HG03439 (cell line): ENCODE measurements at regions not wholly inside any gene's neighbourhood (a gene's known extent, or its start where the extent isn't known, plus 50 kb on each side); places are given as distances from the start of the nearest gene placed in this dataset.

Source experiments
- ATAC-seq: cut with Tn5 transposase; IDR thresholded peaks from one replicate; pipeline ENCODE4 v1.9.1; 2021; ENCODE audit warnings: mild to moderate bottlenecking, moderate library complexity; ENCODE audit not compliant: unreplicated experiment

DNA sequence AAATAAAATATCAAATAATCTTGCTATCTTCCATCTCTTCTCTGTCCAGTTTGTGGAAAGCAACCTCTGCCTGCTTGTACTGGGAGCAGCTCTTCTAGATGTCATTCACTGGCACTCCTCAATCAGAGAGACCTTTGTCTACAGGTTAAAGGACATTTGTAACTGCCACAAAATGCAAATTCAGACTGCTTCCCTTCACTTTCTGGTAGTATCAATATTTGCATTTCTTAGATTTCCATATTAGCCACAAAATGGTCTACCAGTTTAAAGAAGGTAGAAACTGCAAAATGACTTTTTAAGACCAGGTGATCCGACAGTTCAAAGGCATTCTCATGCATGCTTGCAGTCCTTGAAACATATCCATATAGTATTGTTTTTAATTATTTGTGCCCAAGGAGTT, 51.7 kb upstream of the RCN1 start:
- ATAC-seq, result no peak

DNA sequence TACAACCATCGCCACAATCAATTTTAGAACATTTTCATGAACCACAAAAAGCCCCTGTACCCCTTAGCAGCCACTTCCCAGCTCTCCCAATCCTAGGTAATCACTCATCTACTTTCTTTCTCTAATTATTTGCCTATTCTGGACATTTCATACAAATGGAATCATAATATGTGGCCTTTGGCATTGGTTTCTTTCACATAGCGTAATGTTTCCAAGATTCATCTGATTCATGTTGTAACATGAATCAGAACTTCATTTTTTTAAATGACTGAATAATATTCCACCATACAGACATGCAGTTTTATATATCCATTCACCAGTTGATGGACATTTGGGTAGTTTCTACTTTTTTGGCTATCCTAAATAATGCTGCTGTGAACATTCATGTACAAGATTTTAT, 56.2 kb upstream of the RCN1 start:
- ATAC-seq, result no peak

DNA sequence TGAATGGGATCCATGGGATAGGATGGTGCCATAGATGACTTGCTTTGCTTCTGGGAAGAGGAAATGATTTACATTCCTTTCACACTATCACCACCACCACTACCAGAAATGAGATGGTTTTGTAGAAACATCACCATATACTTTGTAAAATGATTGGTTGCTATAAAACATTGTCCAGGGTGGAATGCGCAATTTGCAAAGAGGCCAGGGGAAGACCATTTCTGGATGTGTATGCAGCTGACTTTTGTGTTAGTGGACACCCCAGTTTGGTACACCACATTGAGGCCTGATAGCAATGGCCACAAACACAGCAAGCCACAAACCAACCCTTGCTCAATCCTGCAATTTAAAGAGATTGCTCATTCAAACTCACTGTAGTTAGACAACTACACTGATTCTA, 56.7 kb upstream of the RCN1 start:
- ATAC-seq, result no peak

DNA sequence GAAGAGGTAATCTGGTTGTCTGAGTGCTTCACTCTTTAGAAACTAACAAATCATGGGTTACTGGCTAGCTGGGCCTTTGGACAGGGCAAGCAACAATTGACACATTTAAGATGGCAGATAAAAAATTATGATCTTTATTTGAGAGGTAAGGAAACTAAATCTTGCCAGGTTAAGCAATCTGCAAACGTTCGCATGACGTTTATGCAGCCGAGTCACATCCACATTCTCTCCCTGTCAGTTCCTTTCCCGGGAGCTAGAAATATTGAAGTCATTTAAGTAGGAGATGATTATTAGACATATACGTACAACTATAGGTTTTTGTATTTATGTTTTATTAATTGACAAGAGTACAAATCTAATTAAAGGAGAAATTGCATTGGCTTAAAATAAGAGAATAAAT, 57.4 kb upstream of the RCN1 start:
- ATAC-seq, result no peak

DNA sequence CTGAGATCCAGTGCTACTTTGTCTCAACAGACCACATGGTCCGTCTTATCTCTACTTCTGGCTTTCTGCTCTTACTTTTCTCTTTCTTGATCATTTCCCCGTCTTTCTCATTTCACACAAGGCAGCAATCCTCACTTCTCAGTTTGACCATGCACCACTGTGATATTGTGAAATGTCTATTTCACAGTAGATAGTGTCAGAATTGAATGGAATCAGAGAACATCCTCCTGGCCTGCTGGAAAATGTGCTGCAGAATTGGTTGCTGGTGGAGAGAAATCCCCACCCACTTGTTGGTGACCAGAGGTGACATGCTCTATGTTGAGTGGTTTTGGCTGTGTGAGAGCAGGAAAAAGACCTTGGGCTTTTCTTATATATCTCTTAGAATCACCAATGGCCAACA, 57.8 kb upstream of the RCN1 start:
- ATAC-seq, result no peak

DNA sequence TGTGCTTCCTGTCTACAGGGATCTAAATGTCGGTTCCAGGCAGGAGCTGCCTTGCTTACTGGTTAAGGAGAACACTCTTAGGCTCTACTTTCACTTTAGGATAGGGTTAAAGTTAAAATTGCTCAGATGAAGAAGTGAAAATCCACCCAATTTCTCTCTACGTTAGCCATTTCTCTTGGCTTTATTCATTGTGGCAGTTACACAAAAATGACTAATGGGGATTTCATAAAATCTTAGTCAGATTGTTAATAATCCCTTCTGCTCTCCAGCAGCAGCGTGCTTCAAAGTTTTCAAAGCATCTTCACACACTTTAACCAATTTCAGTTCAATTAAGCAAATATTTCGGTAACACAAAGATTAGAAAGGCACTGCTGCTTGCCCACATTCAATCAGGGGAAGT, 58.4 kb upstream of the RCN1 start:
- ATAC-seq, result no peak

DNA sequence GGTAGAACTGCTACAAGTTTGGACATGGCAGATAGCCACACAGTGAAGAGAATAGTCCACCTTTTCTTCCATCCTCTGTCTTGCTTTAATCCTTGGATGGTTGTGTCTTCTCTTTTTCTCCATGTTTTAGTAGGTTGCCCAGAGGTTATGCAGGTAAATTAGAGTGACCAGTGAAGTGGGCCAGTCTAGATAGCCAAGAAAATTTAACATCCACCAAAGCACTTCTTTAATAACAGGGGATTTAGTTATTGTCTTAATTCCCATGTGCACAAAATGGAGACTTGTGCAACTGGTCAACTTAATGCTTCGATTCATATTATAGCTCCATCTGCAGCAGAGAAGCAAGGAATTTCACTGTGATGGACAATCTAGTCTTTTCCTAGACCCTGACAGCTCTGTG, 58.8 kb upstream of the RCN1 start:
- ATAC-seq, result no peak

DNA sequence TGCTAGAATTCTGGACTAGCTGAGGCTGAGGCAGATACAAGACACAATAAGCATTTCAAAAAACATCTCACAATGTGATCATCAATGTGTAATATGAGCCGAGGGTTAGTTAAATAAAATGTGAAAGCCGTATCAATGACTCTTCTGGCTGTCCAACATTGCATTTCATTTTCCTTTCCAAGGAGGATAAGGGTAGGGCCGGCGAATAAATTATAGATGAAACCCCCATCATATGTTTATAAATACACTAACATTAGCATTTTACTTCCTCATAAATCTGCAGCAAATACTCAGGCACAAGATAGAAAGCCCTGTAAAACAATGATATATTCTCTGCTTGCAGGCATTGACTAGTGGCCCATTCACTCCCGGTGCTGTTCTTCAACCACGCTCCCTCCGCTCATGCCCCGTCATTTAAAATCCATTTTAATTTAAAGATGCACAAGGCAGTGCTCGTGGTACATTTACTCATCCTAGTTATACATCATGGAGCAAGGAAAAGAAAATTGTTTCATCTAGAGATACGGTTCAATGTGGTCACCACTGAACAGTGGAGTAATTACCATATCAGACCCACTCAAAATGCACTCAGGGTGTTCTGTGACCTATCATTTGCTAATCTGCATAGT, 59.9 kb upstream of the RCN1 start:
- no peak for ATAC-seq

DNA sequence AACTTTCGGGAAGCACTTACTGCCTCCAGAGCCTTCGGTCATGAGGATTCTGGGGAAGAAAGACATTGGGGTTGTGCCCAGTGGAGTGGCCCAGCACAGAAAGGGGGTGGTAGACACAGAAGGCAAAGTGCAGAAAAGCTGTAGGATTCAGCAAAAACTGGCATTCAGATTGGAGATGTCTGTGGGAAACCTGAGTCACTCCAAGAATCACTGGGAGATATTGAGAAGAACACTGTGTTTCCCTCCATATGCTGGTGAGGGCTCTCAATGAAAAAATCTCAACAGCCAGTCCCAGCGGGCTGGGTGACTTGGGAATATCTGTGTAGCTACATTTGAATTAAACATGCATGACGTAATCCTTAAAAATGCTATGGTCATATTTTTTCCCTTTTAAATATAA, 61.2 kb upstream of the RCN1 start:
- no peak for ATAC-seq

DNA sequence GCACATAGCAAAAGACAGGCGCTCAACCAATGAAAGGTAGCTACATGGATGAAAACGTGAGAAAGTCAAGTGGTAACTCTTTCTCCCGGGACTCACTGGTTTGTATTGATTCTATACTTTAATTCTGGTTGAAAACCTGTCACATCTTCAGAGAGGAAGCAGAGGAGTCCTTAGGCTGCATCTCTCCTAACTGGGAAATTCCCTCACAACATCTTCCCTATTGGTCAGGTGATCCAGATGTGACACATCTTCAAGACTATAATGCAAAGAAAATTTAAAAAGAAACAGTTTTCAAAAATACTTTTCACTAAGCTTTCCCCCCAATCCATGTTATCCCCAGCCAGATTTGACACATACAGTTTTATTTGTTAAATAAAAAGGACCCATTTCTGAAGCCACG, 62.7 kb upstream of the RCN1 start:
- ATAC-seq, result no peak

DNA sequence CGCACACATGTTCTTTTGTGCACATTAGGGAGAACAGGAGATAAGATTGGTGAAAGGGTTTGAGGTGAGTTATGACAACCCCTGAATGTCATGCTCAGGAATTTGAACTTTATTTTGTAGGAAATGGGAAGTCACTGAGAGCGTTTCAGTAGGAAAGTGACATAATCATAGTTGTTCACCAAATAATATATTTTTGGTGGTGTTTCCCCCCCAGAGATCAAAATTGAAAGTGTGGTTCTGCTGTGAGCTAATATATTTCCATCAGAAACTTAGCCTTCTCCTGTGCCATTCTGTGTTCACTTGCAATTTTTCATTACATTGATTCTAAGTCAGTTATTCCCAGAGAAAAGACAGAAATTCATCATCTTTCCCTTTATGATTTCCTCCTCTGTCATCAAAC, 64.1 kb upstream of the RCN1 start:
- ATAC-seq, result no peak

DNA sequence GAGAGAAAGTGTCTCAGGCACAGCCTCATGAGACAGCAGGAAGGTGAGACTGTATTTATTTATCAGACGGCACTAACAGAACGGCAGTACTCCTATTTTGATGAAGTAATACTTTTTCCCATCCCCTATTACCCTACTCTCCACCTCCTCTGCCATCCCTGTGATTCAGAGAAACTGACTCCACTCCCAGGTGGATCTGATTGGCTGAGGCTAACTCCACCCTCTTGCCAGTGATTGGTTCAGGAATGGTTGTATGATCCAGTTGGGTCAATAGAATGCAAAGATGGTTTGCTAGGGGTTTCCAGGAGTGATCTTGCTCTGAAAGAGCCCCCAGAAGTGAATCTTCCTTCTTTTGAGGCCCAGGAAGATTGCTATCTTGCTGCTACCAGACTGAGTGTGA, 65.9 kb upstream of the RCN1 start:
- ATAC-seq, result no peak

DNA sequence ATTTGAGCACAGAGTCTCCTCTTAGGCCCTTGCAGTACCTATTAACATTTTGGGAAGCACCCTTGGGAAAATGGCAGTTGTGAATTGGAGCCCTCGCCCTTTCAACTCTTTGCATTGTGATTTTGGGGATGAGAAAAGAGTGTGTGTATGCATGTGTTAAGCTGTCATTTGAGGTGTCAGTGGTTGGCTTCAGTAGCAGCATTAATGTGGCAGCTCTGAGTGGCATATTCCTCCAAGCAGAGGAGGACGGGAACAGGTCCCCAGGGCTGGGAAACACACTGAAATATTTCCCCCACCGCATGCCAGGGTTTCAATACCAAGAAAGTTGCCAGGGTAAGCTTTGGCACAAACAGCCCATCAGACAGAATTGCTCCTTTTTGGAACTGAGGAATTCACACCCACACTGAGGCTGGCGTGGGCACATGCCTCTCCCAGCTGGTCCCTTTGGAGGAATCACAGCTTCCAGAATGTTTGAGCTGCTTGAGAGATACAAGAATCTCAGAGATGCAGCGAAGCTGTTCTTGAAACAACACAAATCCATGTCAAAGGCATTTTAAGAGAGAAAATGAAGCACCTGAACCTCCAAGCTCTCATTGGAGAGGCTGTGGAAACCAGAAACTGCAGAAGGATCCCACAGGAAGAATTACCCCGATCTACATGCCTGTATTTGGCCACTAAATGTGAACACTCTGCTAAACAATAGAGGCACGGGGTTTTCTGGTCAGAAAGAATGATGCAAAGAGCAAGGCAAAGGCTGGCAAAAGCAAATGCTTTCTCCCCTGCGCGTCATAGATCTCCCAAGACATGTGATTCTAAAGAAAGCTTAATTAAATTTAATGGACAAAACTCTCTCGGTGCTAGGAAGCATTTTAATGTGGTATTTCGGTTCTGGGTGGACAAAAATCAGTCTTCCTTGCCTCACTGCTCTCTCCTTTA, 67.2 kb upstream of the RCN1 start:
- no peak for ATAC-seq

DNA sequence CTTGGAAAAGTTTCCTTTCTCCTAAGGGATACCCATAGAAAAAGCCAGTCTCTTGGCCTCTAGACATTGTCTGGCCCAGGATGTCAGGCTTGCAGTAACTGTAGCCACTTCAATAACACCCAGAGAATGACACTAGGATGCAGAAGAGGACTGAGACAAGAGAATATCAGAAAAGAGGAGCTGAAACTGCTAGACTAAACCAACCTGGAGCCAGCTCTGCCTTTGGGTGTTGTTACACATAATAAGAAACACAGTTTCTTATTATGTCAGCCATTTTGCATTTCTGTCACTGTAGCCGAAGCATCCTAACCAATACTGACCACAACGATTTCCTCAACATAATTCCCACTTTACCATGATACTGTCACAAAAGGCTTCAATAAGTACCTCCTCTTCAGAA, 72.2 kb upstream of the RCN1 start:
- ATAC-seq, result no peak

DNA sequence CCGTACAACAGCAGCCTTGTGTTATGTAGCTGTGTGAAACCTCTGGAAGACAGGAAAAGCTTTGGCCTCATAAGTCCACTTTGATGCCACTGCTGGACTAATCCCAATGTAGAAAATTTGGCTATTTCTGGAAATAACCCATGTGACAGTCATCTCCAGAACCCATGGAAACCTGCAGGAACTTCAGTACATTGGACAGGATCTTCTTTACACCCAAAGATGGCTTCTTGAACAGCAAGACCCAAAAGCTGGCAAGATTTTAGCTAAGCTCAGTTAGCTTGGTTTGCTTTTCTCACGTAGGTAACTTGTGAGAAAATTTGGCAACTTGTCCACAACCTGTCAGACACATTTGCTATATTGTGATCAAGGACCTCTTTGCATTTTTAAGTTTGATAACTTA, 74.8 kb upstream of the RCN1 start:
- ATAC-seq, result no peak

DNA sequence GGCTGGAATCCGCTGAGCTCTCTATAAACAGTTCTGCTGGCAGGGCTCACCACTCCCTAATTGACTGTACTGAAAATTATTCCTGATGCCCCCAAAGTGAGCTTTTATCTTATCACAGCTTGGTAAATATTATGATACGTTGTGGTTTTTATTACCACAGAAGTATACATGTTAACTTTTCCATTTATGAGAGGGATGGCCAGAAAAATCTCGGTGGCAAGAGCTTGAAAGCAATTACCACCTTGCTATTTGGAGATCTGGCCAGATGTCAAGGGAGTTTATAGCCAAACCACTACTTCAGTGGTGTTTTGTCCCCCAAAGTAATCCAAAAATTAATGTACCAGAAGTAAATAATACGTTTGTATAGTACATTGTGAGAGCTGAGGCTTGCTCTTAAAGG, 75.4 kb upstream of the RCN1 start:
- ATAC-seq, result no peak

DNA sequence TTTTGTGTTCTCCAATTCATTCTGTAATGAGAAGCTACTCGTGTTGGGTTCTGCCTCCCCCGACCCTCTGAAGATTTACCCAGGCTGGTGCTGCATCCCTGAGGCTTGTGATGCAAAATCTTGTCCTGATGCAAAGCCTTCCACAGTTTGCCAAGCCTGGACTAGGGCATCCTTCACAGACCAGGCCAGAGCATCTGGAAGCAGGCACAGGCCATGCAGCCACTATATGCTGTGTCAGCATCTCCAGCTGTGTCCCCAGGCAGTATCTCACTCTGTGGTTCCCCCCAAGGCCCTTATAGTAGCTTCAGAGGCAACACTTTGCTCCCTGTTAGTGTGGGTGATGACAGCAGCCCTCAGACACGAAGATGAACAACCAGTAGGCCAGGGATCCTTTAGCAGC, 77.3 kb upstream of the RCN1 start:
- no peak for ATAC-seq

DNA sequence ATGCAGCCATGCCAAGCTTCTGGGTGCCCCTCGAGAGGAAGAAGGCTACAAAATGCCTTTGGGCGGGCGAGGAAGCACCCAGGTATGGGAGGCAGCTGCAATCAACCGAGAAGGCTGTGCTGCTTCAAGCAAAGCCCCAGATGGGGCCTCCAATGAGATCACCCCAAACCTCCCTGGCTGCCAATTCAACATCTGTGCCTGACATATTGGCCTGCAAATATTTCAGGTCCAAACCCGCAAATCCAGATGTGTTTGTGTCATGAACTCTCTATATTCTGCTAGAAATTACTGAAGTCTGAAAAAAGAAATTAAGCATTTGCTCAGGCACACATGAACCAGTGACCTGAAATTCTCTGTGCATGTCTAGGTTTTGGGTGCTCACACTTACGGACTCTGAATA, 78.8 kb upstream of the RCN1 start:
- no peak for ATAC-seq

DNA sequence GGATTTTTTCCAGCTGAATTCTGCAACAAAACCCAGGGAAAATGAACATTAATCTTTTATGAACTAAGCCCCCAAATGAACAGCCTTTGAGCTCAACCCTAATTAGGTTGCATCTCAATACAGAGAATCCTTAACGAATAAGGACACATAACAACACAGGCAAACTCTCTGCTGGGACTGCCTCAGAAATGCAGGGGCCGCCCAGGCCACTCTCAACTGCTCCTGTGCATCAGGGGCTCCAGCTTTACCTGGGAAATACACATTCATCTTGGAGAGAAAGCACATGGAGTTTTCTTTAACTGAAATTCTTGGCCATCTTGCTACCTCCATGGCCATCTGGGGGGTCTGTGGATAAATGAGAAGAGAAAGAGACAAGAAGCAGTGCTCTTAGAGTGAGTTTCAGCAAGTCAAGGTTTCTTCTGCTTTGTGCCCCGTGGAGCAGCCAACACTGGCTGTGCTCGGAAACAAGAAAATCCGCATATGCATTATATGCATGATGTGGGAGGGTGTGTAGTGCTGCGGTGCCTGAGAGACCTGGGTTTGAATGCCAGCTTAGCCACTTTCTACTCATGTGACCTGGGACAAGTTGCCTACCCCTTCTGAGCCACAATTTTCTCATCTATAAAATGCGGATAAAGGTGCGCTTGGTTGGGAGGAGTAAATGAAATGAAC, 81.9 kb upstream of the RCN1 start:
- no peak for ATAC-seq

DNA sequence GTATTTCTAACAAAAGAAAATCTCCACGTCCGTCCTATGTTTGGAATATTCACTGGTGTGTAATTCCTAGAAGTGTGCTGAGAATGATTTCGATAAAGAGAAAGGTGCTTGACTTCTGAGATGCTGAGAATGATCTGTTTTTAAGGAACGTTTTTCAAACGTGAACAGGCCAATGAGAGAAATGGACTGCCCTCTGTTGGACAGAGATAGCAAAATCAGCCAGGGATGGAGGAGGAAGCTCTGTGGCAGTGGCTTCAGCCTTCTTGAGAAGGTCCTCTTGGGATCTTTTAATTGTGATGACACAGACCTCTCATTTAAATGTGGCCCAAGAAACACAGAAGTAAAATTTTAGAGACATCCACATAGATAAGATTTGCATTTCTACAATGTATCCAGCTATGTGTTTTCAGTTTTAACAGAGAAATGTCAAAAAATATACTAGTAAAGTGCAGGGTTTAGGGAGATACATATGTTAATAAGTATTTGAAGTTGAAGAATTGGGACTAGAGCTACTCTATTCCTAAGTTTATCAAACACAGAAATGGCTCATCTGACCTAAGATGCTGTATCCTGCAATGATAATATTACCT, 84.0 kb upstream of the RCN1 start:
- peak; percentile 69 for ATAC-seq

DNA sequence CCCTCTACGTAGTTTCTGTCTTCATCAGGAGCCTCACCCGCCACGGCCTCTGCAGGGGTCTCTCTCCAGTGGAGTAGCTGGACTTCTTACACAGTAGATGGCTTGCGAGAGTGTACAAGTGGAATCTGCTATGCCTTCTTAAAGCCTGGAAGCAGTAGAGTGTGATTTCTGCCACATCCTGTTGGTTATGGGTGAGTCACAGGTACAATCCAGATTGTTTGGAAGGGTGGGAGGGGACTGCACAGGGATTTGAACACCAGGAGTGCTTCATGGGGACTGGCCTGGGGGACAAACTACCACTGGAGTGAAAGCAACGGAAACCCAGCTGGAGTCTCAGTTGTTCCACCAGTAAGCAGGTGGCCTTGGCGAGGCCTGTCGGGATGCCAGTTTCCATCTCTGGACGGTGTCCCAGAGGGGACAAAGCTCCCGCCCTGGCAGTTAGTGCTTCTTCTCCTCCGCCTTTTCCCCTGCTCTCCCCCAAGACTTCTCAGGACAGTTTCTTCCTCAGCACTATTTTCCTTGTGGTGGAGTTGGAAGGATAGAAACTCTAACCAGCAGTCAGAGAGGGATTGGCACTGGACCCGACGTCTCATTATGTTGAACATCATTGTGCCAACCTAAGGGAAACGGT, 85.0 kb upstream of the RCN1 start:
- no peak for ATAC-seq
